Prostate gland (tissue), 2 donors: ENCODE measurements at regions not wholly inside any gene's neighbourhood (a gene's known extent, or its start where the extent isn't known, plus 50 kb on each side); places are given as distances from the start of the nearest gene placed in this dataset.

Source experiments
- POLR2A ChIP-seq: fragments of 450-650 bp; IDR thresholded peaks from one replicate; pipeline ENCODE4 v1.6.1; 2016; ENCODE audit warnings: antibody characterized with exemption, mild to moderate bottlenecking
- POLR2AphosphoS5 ChIP-seq: sonication (generic); formaldehyde crosslinking; IDR thresholded peaks from one replicate; pipeline ENCODE4 v1.6.1; 2017; ENCODE audit warnings: antibody characterized with exemption
- TF ChIP-seq, protein P1 (sequence below), 4 experiments: fragments of 200-600 bp in 2 of 4; fragments of 450-650 bp in 2 of 4; sonication (generic) in 2 of 4; IDR thresholded peaks; 1 replicate in 3 of 4; 2 replicates in 1 of 4; pipeline ENCODE4 v1.5.1; 2016 to 2019; ENCODE audit warnings: antibody characterized with exemption in 4 of 4, mild to moderate bottlenecking in 2 of 4, moderate library complexity in 2 of 4

DNA sequence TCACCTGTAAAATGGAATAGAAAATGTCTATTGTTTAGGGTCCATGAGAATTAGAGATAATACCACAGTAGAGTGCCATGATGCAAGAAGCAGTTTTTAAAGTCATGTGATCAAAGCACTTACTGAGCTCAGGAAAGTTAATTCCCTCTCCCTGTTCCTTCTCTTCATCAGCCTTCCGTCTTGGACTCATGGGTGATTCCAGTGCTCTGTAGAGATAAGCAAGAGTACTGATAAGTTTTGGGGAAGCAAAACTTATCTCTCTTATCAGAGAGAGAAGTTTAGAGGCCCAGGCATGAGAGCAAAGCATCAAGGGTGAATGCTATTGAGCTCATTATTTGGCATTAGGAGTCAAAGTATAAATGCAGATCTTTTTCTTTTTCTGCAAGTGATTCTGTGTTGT, 410.1 kb downstream of the AGTPBP1 start:
- TF ChIP-seq, protein P1, sequence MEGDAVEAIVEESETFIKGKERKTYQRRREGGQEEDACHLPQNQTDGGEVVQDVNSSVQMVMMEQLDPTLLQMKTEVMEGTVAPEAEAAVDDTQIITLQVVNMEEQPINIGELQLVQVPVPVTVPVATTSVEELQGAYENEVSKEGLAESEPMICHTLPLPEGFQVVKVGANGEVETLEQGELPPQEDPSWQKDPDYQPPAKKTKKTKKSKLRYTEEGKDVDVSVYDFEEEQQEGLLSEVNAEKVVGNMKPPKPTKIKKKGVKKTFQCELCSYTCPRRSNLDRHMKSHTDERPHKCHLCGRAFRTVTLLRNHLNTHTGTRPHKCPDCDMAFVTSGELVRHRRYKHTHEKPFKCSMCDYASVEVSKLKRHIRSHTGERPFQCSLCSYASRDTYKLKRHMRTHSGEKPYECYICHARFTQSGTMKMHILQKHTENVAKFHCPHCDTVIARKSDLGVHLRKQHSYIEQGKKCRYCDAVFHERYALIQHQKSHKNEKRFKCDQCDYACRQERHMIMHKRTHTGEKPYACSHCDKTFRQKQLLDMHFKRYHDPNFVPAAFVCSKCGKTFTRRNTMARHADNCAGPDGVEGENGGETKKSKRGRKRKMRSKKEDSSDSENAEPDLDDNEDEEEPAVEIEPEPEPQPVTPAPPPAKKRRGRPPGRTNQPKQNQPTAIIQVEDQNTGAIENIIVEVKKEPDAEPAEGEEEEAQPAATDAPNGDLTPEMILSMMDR (IDR thresholded peaks at IDR 0.05) = no peak
- no peak for TF ChIP-seq POLR2AphosphoS5
- TF ChIP-seq POLR2A = no peak
